ENCODE measurements at regions not wholly inside any gene's neighbourhood (a gene's known extent, or its start where the extent isn't known, plus 50 kb on each side); places are given as distances from the start of the nearest gene placed in this dataset.

DNA sequence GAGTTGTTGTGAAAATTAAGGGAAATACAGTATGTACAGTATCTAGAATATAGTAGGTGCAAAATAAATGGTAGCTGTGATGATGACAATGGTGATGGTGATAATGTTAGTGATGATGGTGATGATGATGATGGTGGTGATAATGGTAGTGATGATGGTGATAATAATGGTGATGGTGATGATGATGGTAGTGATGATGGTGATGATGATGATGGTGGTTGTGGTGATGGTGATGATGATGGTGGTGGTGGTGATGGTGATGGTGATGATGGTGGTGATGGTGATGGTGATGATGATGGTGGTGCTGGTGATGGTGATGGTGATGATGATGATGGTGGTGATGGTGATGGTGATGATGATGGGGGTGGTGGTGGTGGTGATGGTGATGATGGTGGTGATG lies 91.3 kb upstream of the FOXF1 start:
- DNase-seq (ENCODE audit: low spot score) = no peak
- CTCF ChIA-PET = no interaction called here
- TF ChIP-seq, protein P1, sequence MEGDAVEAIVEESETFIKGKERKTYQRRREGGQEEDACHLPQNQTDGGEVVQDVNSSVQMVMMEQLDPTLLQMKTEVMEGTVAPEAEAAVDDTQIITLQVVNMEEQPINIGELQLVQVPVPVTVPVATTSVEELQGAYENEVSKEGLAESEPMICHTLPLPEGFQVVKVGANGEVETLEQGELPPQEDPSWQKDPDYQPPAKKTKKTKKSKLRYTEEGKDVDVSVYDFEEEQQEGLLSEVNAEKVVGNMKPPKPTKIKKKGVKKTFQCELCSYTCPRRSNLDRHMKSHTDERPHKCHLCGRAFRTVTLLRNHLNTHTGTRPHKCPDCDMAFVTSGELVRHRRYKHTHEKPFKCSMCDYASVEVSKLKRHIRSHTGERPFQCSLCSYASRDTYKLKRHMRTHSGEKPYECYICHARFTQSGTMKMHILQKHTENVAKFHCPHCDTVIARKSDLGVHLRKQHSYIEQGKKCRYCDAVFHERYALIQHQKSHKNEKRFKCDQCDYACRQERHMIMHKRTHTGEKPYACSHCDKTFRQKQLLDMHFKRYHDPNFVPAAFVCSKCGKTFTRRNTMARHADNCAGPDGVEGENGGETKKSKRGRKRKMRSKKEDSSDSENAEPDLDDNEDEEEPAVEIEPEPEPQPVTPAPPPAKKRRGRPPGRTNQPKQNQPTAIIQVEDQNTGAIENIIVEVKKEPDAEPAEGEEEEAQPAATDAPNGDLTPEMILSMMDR (conservative IDR thresholded peaks at IDR 0.05; ENCODE audit: low read depth) = no peak
- POLR2A ChIA-PET (ENCODE audit: low non-redundant PET) = no interaction called here
- no peak overlapping the region for H3K27ac ChIP-seq

DNA sequence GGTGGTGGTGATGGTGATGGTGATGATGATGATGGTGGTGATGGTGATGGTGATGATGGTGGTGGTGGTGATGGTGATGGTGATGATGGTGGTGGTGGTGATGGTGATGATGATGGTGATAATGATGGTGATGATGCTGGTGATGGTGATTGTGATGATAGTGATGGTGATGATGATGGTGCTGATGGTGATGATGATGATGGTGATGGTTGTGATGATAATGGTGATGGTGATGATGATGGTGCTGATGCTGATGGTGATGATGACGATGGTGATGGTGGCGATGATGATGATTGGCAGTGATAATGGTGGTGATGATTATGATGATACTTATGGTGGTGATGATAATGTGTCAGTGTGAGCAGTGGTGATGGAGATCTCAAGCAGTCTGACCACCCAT lies 90.8 kb upstream of the FOXF1 start:
- CTCF ChIA-PET = no interaction called here
- no peak overlapping the region for H3K27ac ChIP-seq
- DNase-seq (ENCODE audit: low spot score) = no peak
- TF ChIP-seq, protein P1 (conservative IDR thresholded peaks at IDR 0.05; ENCODE audit: low read depth) = no peak
- POLR2A ChIA-PET (ENCODE audit: low non-redundant PET) = no interaction called here

DNA sequence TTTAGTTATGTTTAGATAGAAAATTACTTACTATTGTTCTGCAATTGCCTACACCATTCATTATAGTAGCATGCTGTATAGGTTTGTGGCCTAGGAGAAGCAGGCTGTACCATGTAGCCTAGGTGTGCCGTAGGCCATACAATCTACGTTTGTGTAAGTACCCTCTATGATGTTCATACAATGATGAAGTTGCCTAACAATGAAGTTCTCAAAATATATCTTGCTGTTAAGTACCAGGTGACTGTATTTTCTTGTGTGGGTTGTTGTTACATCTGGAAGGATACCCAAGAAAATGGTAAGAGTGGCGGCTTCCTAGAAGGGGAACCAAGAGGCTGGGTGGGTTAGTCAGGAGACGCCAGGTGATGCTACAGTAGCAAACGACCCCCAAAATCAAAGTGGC lies 88.3 kb upstream of the FOXF1 start:
- CTCF ChIA-PET = no interaction called here
- POLR2A ChIA-PET (ENCODE audit: low non-redundant PET) = no interaction called here

DNA sequence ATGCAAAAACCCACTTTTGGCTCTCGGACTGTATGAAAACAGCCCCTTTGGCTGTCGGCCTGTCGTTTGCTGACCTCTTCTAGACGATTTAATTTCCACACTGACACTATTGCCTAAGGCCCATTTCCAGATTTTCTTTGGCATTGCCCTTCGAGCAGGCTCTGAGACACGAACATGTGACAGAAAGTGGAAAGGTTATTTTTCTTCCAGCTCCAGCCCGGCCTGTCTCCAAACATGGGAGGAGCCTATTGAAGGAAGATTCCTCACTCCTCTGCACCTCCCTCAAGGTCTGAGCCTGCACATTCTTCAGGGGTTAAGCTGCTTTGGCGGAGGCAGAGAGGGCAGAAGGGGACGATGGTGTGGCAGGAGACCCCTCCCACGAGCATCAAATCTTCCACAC lies 85.9 kb upstream of the FOXF1 start:
- DNase-seq (ENCODE audit: low spot score) = no peak
- H3K27ac ChIP-seq = no peak overlapping the region
- CTCF ChIA-PET = no interaction called here
- TF ChIP-seq, protein P1 (conservative IDR thresholded peaks at IDR 0.05; ENCODE audit: low read depth) = no peak
- POLR2A ChIA-PET (ENCODE audit: low non-redundant PET) = no interaction called here

More for the DNA sequence above, 88.3 kb upstream of the FOXF1 start:
- no peak for DNase-seq (ENCODE audit: low spot score)
- H3K27ac ChIP-seq = no peak overlapping the region
- TF ChIP-seq, protein P1 (conservative IDR thresholded peaks at IDR 0.05; ENCODE audit: low read depth) = no peak

DNA sequence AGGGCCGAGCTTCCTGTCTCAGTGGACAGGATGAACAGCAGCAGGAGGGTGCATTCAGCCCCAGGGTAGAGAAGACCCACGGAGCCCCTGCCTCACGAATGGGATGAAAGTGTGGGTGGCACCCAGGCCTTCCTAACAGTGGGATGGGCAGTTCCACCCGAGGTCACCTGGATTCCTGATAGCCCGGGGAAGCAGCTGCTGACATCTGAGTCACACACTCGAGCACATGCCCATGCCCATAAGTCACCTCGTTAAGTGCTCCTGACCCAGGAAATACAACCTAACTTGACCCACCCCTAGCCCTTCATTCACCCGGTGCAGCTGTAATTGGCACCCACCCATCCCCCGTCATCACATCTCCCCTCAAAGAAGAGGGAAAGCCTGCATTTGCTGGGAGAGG lies 85.3 kb upstream of the FOXF1 start:
- POLR2A ChIA-PET (ENCODE audit: low non-redundant PET) = no interaction called here
- H3K27ac ChIP-seq = no peak overlapping the region
- CTCF ChIA-PET = no interaction called here
- TF ChIP-seq, protein P1 (conservative IDR thresholded peaks at IDR 0.05; ENCODE audit: low read depth) = no peak
- no peak for DNase-seq (ENCODE audit: low spot score)

DNA sequence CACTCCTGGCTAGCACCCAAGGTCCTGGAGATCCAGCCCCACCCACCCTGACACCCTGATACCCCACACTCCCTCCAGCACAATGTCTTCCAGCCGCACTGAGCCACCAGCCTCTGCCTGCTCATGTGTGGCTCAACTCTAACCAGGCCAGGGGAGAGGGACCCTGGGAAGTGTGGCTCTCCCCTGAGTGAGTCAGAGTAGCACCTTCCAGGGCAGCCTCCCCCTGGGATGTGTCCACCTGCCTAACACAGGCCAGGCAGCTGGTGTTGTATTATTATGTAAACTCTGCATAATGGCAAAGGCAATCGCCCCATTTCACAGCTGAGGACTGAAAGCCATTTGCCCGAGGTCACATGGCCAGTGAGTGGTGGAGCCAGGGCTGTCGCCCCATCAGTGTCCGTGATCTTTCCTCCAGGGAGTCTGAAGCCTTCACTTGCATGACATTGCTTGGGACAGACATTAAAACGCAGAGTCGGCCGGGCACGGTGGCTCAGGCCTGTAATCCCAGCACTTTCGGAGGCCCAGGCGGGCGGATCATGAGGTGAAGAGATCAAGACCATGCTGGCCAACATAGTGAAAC lies 84.2 kb upstream of the FOXF1 start:
- H3K27ac ChIP-seq = no peak overlapping the region
- ChIA-PET CTCF (no interaction called here), POLR2A (ENCODE audit: low non-redundant PET) (no interaction called here)
- no peak for DNase-seq (ENCODE audit: low spot score)
- TF ChIP-seq, protein P1 (conservative IDR thresholded peaks at IDR 0.05; ENCODE audit: low read depth) = no peak

DNA sequence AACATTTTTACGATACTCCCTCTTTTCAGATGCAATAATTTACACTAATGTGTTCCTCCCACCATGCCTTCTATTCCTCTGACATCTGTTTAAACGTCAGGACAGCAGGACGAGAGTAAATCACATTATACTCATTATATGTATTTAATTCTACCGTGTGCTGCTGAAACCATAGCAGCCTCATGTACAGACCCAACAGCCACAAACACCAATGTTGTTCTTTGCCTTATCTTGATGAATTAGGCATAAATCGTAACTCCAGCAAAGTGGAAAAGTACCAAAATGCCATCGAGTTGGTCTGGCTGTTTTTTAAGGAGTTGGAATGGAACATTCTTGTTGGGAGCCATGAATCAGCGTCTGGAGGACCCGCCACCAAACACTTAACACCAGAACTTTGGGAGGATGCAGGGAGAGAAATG lies 82.9 kb upstream of the FOXF1 start:
- ChIA-PET CTCF (no interaction called here), POLR2A (ENCODE audit: low non-redundant PET) (no interaction called here)
- no peak overlapping the region for H3K27ac ChIP-seq
- no peak for DNase-seq (ENCODE audit: low spot score)
- TF ChIP-seq, protein P1 (conservative IDR thresholded peaks at IDR 0.05; ENCODE audit: low read depth) = no peak
